ENCODE measurements at regions not wholly inside any gene's neighbourhood (a gene's known extent, or its start where the extent isn't known, plus 50 kb on each side); places are given as distances from the start of the nearest gene placed in this dataset.

DNA sequence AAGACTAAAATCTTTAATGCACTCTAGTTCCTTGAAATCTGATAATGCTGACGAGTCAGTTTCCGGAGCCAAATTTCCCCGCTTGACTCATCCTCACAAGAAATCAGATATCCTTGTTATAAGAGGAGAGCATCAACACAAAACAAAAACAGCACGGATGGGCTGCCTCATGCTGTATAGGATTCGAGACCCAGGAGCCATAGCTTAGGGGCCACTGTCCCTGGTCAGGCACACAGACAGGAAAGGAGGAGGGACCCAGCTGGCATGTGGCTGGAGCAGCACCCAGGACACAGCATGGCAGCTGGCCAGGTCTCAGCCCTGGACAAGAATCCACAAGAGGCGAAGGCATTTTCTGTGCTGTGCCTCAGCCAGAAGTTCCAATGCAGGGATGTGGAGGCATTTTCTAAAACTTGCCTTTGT is 110.2 kb upstream of the SPATA13 start:
- Histone ChIP-seq H3K4me3 (ENCODE audit: insufficient read depth, low read length) (peak overlapping the region; percentile 61), H3K36me3 (ENCODE audit: insufficient read depth, low read length) (no peaks in the 10 kb centered on the region), H3K4me2 (ENCODE audit: insufficient read depth, low read length) (peak overlapping the region; percentile 86), H3K4me1 (ENCODE audit: insufficient read depth, low read length) (peaks cover 21% of the 10 kb centered on the region), H2AFZ (ENCODE audit: low read length) (peak overlapping the region; percentile 88), H3K9me3 (ENCODE audit: low read depth, low read length) (no peaks in the 10 kb centered on the region), H3K27ac (ENCODE audit: low read depth, low read length) (peak overlapping the region; percentile 72), H4K20me1 (ENCODE audit: insufficient read depth, low read length) (no peaks in the 10 kb centered on the region), H3K79me2 (ENCODE audit: insufficient read depth, low read length) (no peaks in the 10 kb centered on the region), H3K27me3 (ENCODE audit: insufficient read depth, low read length) (no peaks in the 10 kb centered on the region)
- DNase-seq (ENCODE audit: insufficient read length, low spot score, missing footprints): peak; percentile 90
- TF ChIP-seq, protein P1, sequence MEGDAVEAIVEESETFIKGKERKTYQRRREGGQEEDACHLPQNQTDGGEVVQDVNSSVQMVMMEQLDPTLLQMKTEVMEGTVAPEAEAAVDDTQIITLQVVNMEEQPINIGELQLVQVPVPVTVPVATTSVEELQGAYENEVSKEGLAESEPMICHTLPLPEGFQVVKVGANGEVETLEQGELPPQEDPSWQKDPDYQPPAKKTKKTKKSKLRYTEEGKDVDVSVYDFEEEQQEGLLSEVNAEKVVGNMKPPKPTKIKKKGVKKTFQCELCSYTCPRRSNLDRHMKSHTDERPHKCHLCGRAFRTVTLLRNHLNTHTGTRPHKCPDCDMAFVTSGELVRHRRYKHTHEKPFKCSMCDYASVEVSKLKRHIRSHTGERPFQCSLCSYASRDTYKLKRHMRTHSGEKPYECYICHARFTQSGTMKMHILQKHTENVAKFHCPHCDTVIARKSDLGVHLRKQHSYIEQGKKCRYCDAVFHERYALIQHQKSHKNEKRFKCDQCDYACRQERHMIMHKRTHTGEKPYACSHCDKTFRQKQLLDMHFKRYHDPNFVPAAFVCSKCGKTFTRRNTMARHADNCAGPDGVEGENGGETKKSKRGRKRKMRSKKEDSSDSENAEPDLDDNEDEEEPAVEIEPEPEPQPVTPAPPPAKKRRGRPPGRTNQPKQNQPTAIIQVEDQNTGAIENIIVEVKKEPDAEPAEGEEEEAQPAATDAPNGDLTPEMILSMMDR (IDR thresholded peaks at IDR 0.05; ENCODE audit: extremely low read depth, low read depth, low read length): no peak

DNA sequence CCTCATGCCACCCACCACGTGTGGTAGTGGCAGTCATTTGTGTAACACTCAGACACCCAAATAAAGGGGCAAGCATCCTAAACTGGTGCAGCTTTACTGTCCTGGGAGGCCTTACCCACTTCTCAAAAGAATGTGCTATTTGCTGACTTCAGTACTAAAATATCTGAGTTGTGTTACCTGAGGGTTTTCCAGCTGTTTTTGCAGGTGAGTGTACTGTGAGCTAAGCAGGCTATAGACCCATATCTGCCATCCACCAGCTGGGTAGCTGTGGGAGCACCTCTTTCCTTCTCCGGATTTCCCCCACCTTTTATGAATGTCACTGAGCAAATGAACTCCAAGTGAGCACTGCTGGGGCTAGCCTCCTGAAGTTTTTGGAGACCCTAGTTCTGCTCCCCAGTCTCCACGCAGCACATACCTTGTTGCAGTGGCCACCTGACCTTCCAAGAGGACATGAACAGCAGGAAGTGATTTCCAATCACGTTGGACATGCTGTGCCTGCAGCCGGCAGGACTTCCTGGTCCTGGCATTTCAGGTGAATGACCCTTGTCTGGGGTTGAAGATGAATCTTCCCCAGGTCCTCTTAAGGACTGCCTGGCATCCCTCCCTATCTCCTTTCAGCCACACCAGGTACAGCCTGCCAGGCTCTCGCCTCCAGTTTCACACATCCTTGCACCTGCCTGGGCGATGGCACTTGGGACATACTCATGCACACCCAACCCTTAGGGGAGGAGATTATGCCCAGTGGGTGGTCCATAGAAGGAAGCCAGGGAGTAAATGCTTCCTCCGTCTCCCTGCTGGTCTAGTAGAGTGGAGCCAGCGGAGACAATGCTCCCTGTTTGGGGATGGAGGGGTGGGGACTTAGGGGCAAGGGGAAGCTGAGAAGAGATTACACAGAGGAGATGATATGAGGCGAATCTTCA is 109.5 kb upstream of the SPATA13 start:
- H3K36me3 ChIP-seq (ENCODE audit: insufficient read depth, low read length): no peaks in the 10 kb centered on the region
- DNase-seq (ENCODE audit: insufficient read length, low spot score, missing footprints): no peak
- H3K79me2 ChIP-seq (ENCODE audit: insufficient read depth, low read length): no peaks in the 10 kb centered on the region
- TF ChIP-seq, protein P1 (IDR thresholded peaks at IDR 0.05; ENCODE audit: extremely low read depth, low read depth, low read length): no peak
- no peaks in the 10 kb centered on the region for H3K27me3 ChIP-seq (ENCODE audit: insufficient read depth, low read length)
- H3K4me1 ChIP-seq (ENCODE audit: insufficient read depth, low read length): peaks cover 21% of the 10 kb centered on the region
- peak overlapping the region; percentile 86 for H3K4me2 ChIP-seq (ENCODE audit: insufficient read depth, low read length)
- H3K27ac ChIP-seq (ENCODE audit: low read depth, low read length): peak overlapping the region; percentile 72
- H3K9me3 ChIP-seq (ENCODE audit: low read depth, low read length): no peaks in the 10 kb centered on the region
- no peak overlapping the region for H2AFZ ChIP-seq (ENCODE audit: low read length)
- no peaks in the 10 kb centered on the region for H4K20me1 ChIP-seq (ENCODE audit: insufficient read depth, low read length)
- H3K4me3 ChIP-seq (ENCODE audit: insufficient read depth, low read length): no peak overlapping the region

DNA sequence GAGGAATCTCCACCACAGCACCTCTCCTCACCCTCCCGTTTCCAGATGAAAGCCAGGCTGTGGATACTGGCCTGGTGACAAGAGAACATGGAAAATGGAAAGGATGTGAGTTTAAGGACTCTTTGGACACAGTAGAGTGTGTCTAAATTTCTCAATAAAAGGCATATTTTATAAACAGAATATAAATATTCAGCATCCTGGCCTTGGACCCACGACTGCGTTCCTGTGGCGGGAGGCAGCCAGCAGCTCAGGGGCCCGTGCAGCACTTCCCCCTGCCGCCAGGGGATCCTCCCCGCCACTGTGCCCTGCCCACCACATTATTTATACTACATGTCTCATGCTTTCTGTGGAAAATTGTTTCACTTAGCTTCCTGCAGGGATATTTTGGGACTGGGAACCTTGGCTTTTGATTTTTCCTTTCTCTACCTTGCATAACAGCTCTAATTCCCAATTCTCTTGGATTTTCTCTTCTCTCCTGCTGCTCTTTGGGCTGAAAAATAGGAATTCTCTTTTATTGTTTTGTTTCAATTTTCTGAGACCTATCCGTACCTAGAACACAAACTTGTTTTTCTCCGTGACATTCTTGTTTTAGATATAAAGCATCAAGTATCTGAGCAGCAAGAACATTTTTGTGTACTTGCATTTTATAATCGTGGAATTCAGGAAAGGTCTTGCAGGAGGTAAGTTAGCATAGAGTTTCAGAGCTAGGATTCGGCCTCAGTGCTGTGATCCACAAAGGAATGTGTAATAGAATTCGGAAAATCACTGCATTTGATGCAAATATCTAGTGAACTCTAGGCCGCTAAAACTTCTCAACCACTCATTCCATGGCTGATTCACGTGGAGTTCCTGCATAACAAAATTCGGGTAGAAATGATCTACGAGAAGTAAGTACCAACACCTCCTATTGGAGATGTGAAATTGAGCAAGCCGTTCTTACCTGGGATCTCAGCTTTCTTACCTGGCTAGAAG is 107.7 kb upstream of the SPATA13 start:
- no peaks in the 10 kb centered on the region for H3K79me2 ChIP-seq (ENCODE audit: insufficient read depth, low read length)
- H3K27ac ChIP-seq (ENCODE audit: low read depth, low read length): no peak overlapping the region
- H3K4me2 ChIP-seq (ENCODE audit: insufficient read depth, low read length): peak overlapping the region; percentile 61
- no peaks in the 10 kb centered on the region for H3K36me3 ChIP-seq (ENCODE audit: insufficient read depth, low read length)
- TF ChIP-seq, protein P1 (IDR thresholded peaks at IDR 0.05; ENCODE audit: extremely low read depth, low read depth, low read length): no peak
- H2AFZ ChIP-seq (ENCODE audit: low read length): no peak overlapping the region
- no peaks in the 10 kb centered on the region for H3K9me3 ChIP-seq (ENCODE audit: low read depth, low read length)
- peak overlapping the region; percentile 34 for H3K4me3 ChIP-seq (ENCODE audit: insufficient read depth, low read length)
- peaks cover 21% of the 10 kb centered on the region for H3K4me1 ChIP-seq (ENCODE audit: insufficient read depth, low read length)
- DNase-seq (ENCODE audit: insufficient read length, low spot score, missing footprints): peak; percentile 86
- peaks cover 4% of the 10 kb centered on the region for H3K27me3 ChIP-seq (ENCODE audit: insufficient read depth, low read length)
- no peaks in the 10 kb centered on the region for H4K20me1 ChIP-seq (ENCODE audit: insufficient read depth, low read length)

All from osteoblast (primary cell).